HFFc6 (cell line): ENCODE measurements at regions not wholly inside any gene's neighbourhood (a gene's known extent, or its start where the extent isn't known, plus 50 kb on each side); places are given as distances from the start of the nearest gene placed in this dataset.

ENCODE experiments used
- DNase-seq: peaks from one replicate; pipeline ENCODE4 v3.0.0-alpha.2; 2018
- H3K27ac Mint-ChIP-seq: 2 replicates; pipeline ENCODE4 v1.8.0; 2020; ENCODE audit warnings: mild to moderate bottlenecking, mixed read lengths
- H3K27me3 Mint-ChIP-seq: 2 replicates; pipeline ENCODE4 v1.8.0; 2021; ENCODE audit warnings: mild to moderate bottlenecking, moderate library complexity, mixed read lengths; ENCODE audit not compliant: insufficient read depth
- H3K36me3 Mint-ChIP-seq: 2 replicates; pipeline ENCODE4 v1.8.0; 2021; ENCODE audit warnings: low read depth, mixed read lengths
- H3K4me1 Mint-ChIP-seq: 2 replicates; pipeline ENCODE4 v1.8.0; 2020; ENCODE audit warnings: low read depth, mixed read lengths
- H3K4me3 Mint-ChIP-seq: 2 replicates; pipeline ENCODE4 v1.8.0; 2020; ENCODE audit warnings: mild to moderate bottlenecking, moderate library complexity, mixed read lengths
- H3K9me3 Mint-ChIP-seq: 2 replicates; pipeline ENCODE4 v1.8.0; 2020; ENCODE audit warnings: mild to moderate bottlenecking, mixed read lengths
- TF ChIP-seq, protein P1 (sequence below): fragments of 200-600 bp; sonication (generic); IDR thresholded peaks from 2 replicates; pipeline ENCODE4 v1.5.0; 2021; ENCODE audit warnings: antibody characterized with exemption, mild to moderate bottlenecking

DNA sequence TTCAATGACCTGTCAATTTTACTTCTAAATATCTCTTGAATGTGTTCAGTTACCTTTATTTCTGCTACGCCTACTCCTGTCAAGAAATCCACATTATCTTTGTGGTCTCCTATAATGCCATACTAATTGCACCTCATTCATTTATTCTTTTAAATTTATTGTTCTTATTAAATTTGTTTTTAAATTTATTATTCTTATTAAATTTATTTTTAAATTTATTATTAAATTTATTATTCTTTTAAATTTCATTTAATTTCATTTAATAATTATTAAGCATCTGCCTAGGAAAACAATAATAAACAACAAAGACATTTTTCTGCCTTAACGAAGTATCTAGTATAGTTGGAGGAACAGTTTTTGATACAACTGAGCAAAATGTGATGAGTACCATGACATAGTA is 211.7 kb downstream of the ZPLD1 start:
- no peaks in the 10 kb centered on the region; the same call in 1 of the 2 replicates for H3K27me3 Mint-ChIP-seq

DNA sequence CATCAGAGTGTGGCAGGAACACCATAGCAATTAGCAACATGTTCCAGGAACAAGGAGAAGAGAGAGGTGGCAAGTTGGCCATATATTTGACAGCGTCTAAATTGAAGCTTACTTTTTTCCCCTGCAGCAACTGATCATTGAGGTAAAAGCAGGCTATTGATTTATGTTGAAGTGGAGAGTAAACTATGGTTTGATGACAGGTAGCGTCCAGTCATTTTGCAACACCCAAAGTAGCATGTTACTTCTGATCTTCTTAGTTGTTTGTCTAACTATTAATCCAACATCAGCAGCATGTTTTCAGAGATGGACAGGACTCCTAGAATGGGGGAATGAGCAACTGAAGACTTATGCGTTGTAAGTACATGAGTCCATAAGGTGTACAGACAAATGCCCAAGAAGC is 225.8 kb downstream of the ZPLD1 start:
- Mint-ChIP-seq H3K4me3 (no peak overlapping the region), H3K27ac (no peak overlapping the region), H3K36me3 (no peaks in the 10 kb centered on the region), H3K4me1 (no peaks in the 10 kb centered on the region), H3K9me3 (no peaks in the 10 kb centered on the region), H3K27me3 (no peaks in the 10 kb centered on the region)
- no peak for DNase-seq
- TF ChIP-seq, protein P1, sequence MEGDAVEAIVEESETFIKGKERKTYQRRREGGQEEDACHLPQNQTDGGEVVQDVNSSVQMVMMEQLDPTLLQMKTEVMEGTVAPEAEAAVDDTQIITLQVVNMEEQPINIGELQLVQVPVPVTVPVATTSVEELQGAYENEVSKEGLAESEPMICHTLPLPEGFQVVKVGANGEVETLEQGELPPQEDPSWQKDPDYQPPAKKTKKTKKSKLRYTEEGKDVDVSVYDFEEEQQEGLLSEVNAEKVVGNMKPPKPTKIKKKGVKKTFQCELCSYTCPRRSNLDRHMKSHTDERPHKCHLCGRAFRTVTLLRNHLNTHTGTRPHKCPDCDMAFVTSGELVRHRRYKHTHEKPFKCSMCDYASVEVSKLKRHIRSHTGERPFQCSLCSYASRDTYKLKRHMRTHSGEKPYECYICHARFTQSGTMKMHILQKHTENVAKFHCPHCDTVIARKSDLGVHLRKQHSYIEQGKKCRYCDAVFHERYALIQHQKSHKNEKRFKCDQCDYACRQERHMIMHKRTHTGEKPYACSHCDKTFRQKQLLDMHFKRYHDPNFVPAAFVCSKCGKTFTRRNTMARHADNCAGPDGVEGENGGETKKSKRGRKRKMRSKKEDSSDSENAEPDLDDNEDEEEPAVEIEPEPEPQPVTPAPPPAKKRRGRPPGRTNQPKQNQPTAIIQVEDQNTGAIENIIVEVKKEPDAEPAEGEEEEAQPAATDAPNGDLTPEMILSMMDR = no peak

More for the DNA sequence above, 211.7 kb downstream of the ZPLD1 start:
- Mint-ChIP-seq H3K27ac (no peak overlapping the region), H3K4me1 (no peaks in the 10 kb centered on the region), H3K36me3 (no peaks in the 10 kb centered on the region), H3K9me3 (no peaks in the 10 kb centered on the region), H3K4me3 (no peak overlapping the region)
- TF ChIP-seq, protein P1 = no peak
- no peak for DNase-seq

DNA sequence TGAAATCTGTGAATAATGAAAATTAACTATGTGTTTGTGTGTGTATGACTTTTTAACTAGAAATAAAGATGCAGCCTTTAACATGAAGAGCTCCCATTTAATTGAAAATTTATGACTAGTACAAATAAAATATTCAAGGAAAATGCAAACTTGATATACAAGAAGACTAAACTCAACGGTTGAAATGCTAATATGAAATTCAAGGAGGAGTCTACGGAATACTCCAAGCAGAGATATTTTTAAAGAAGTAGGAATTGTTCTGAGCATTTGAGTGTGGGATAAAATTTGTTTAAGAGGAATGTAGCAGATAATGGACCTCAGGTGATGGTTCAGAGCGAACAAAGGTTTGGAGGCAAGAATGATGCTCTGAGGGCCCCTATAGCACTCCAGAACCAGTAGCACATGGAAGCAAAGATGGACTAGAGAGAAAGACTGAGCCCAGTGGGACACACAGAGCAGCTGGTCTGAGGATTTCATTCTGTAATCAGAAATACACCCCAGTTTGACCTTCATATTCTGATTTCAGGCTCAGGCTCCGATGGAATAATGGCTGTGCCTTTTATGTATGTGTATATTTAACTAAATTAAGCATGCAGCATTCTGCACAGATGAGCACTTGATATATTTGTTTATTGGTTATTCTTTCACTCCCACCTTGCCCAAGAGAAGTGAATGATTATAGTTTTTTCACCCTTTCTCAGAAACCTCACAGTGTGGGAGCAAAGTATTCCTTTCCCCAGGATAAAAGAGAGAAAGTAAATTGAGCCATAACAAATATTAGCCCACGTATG is 227.1 kb downstream of the ZPLD1 start:
- H3K9me3 Mint-ChIP-seq = no peaks in the 10 kb centered on the region
- H3K4me3 Mint-ChIP-seq = no peak overlapping the region
- H3K36me3 Mint-ChIP-seq = no peaks in the 10 kb centered on the region
- no peak for DNase-seq
- no peaks in the 10 kb centered on the region for H3K4me1 Mint-ChIP-seq
- no peak overlapping the region for H3K27ac Mint-ChIP-seq
- TF ChIP-seq, protein P1 = no peak
- no peaks in the 10 kb centered on the region for H3K27me3 Mint-ChIP-seq

DNA sequence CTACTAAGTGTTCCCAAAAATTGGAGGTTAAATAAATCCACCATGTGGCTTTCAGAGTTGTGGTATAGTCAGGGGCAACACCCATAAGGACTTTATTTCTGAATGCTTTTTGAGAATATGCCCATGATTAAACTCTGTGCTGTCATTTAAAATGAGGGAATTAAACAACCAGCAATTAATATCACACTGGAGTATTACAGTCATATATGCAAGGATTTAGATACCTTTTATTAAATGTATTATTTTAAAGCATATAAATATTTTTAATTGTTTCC is 227.6 kb downstream of the ZPLD1 start:
- DNase-seq = no peak
- H3K27ac Mint-ChIP-seq = no peak overlapping the region
- no peaks in the 10 kb centered on the region for H3K36me3 Mint-ChIP-seq
- no peaks in the 10 kb centered on the region for H3K4me1 Mint-ChIP-seq
- no peaks in the 10 kb centered on the region for H3K9me3 Mint-ChIP-seq
- H3K27me3 Mint-ChIP-seq = no peaks in the 10 kb centered on the region
- TF ChIP-seq, protein P1 = no peak
- H3K4me3 Mint-ChIP-seq = no peak overlapping the region

DNA sequence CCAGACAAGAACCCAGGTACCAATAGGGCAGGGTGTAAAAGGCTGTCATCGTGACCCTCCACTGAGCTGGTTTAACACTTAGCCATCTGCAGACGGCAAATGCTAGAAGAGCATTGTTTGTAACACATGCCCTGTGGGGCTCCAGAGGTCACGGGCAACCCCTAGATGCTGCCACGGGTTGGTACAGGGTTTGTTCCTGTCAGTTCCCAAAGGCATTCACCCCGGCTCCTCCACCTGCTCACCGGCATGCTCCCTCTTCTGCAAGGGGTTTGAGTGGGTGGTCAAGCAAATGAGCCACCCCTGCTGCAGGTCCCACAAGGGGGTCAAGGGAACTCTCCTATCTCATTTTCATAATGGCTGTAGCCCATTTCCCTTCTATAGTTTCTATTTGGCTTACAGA is 229.3 kb downstream of the ZPLD1 start:
- Mint-ChIP-seq H3K27ac (no peak overlapping the region), H3K27me3 (no peaks in the 10 kb centered on the region), H3K36me3 (no peaks in the 10 kb centered on the region), H3K9me3 (no peaks in the 10 kb centered on the region), H3K4me1 (no peaks in the 10 kb centered on the region), H3K4me3 (no peak overlapping the region)
- TF ChIP-seq, protein P1 = no peak
- no peak for DNase-seq

DNA sequence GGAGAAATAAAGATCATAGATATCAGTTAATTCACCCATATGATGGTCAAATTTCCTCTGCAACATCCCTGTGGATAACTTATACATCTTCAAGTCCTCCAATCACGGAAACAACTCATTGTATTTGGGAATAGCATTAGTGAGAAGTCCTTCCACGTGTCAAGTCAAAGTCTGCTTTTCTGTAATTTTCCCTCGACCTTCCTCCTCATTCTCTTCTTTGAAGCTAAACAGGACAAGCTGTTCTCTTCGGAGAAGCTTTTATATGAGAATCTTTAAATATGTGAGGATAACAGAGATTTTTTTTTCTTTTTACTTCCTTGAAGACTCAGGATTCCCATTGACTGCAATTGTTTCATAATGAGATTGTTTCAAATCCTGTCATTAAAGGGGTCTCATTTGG is 230.4 kb downstream of the ZPLD1 start:
- no peaks in the 10 kb centered on the region for H3K36me3 Mint-ChIP-seq
- no peaks in the 10 kb centered on the region for H3K9me3 Mint-ChIP-seq
- H3K27ac Mint-ChIP-seq = no peak overlapping the region
- DNase-seq = no peak
- H3K4me1 Mint-ChIP-seq = no peaks in the 10 kb centered on the region
- no peak overlapping the region for H3K4me3 Mint-ChIP-seq
- H3K27me3 Mint-ChIP-seq = no peaks in the 10 kb centered on the region
- TF ChIP-seq, protein P1 = no peak
